Stimulated activated CD8-positive, alpha-beta memory T cell treated with anti-CD3 and anti-CD28 coated beads, Interleukin-2, amount 100 ng/mL, for 48 hours (primary cell): ENCODE measurements at regions not wholly inside any gene's neighbourhood (a gene's known extent, or its start where the extent isn't known, plus 50 kb on each side); places are given as distances from the start of the nearest gene placed in this dataset.
"Not testable (repeated sequence)": the region's sequence is repeated elsewhere in the genome, so short reads cannot be mapped to it uniquely, and the experiment has no call there.

Source experiments
- DNase-seq, 2 donors: peaks; one replicate each; pipeline ENCODE4 v3.0.0-alpha.2; 2020; ENCODE audit warnings: low read depth in 2 of 2

GRCh38 chr9:30942852-30943251 is 1441.6 kb upstream of the ACO1 start:
- not testable (repeated sequence) for DNase-seq

- no peak for DNase-seq
These were observed 1440.8 kb upstream of the ACO1 start for GRCh38 chr9:30943446-30944224.

GRCh38 chr9:30944225-30944569 is 1440.2 kb upstream of the ACO1 start:
- no peak for DNase-seq

- DNase-seq, result no peak
These were observed 1439.6 kb upstream of the ACO1 start for GRCh38 chr9:30944741-30945280.

GRCh38 chr9:30964332-30964731 is 1420.1 kb upstream of the ACO1 start:
- no peak for DNase-seq

GRCh38 chr9:30967476-30967875 is 1417.0 kb upstream of the ACO1 start:
- no peak for DNase-seq

GRCh38 chr9:30970186-30970585 is 1414.3 kb upstream of the ACO1 start:
- no peak for DNase-seq

GRCh38 chr9:30970812-30971211 is 1413.6 kb upstream of the ACO1 start:
- DNase-seq, result no peak

GRCh38 chr9:30972654-30973053 is 1411.8 kb upstream of the ACO1 start:
- DNase-seq, result no peak

GRCh38 chr9:30977965-30978364 is 1406.5 kb upstream of the ACO1 start:
- DNase-seq, result no peak

GRCh38 chr9:30982301-30982700 is 1402.1 kb upstream of the ACO1 start:
- no peak for DNase-seq

GRCh38 chr9:30995956-30996738 is 1388.3 kb upstream of the ACO1 start:
- no peak for DNase-seq

GRCh38 chr9:30996761-30997160 is 1387.7 kb upstream of the ACO1 start:
- DNase-seq, result no peak

GRCh38 chr9:30997291-30997690 is 1387.2 kb upstream of the ACO1 start:
- no peak for DNase-seq

GRCh38 chr9:31005086-31005665 is 1379.3 kb upstream of the ACO1 start:
- no peak for DNase-seq

- no peak for DNase-seq
These were observed 1371.1 kb upstream of the ACO1 start for GRCh38 chr9:31013371-31013770.

- DNase-seq, result no peak
These were observed 1360.6 kb upstream of the ACO1 start for GRCh38 chr9:31023847-31024246.

GRCh38 chr9:31027678-31028077 is 1356.8 kb upstream of the ACO1 start:
- no peak for DNase-seq

- no peak for DNase-seq
These were observed 1356.3 kb upstream of the ACO1 start for GRCh38 chr9:31028137-31028536.

GRCh38 chr9:31030741-31031202 is 1353.7 kb upstream of the ACO1 start:
- no peak for DNase-seq

GRCh38 chr9:31032206-31032605 is 1352.2 kb upstream of the ACO1 start:
- DNase-seq, result no peak

- no peak for DNase-seq
These were observed 1350.1 kb upstream of the ACO1 start for GRCh38 chr9:31034311-31034710.

GRCh38 chr9:31040564-31040963 is 1343.9 kb upstream of the ACO1 start:
- no peak for DNase-seq
